Right lobe of liver (tissue), 4 donors: ENCODE measurements at regions not wholly inside any gene's neighbourhood (a gene's known extent, or its start where the extent isn't known, plus 50 kb on each side); places are given as distances from the start of the nearest gene placed in this dataset.

Source experiments
- CTCF ChIP-seq, 4 donors: fragments of 200-600 bp in 3 of 4; fragments of 450-650 bp in 1 of 4; IDR thresholded peaks; one replicate each; pipeline versions ENCODE4 v1.5.1 to v1.8.0; 2016 to 2022; ENCODE audit warnings: antibody characterized with exemption in 4 of 4, mild to moderate bottlenecking in 2 of 4
- POLR2A ChIP-seq: fragments of 450-650 bp; IDR thresholded peaks from one replicate; pipeline ENCODE4 v1.6.1; 2017; ENCODE audit warnings: antibody characterized with exemption, mild to moderate bottlenecking
- donor health status: DM: no; HTN: no; CAD: no.
- donor health status: DM: no; HTN: no; CAD: no.
- donor health status: DM: no; HTN: yes; CAD: no.

- TF ChIP-seq CTCF (IDR thresholded peaks at IDR 0.05) (no peak), POLR2A (no peak)
These were observed 674.6 kb upstream of the NR3C2 start for GRCh38 chr4:149116806-149117205.
